DND-41 (cell line): ENCODE measurements at regions not wholly inside any gene's neighbourhood (a gene's known extent, or its start where the extent isn't known, plus 50 kb on each side); places are given as distances from the start of the nearest gene placed in this dataset.

Experiments
- CTCF ChIP-seq: IDR thresholded peaks from 2 replicates; pipeline ENCODE4 v1.5.1; 2012; ENCODE audit warnings: borderline replicate concordance, low read length, moderate library complexity, mild to moderate bottlenecking; ENCODE audit not compliant: poor library complexity, severe bottlenecking; ENCODE audit errors: extremely low read depth
- EZH2 ChIP-seq: IDR thresholded peaks from 3 replicates; pipeline ENCODE4 v1.6.1; 2012; ENCODE audit warnings: borderline replicate concordance, low read depth, mild to moderate bottlenecking, moderate library complexity, low read length, inconsistent platforms; ENCODE audit not compliant: severe bottlenecking

GRCh38 chr4:174138616-174139015, 144.9 kb downstream of the FBXO8 start:
- no peak for TF ChIP-seq CTCF
- TF ChIP-seq EZH2: no peak
